B cell (primary cell): ENCODE measurements at regions not wholly inside any gene's neighbourhood (a gene's known extent, or its start where the extent isn't known, plus 50 kb on each side); places are given as distances from the start of the nearest gene placed in this dataset.

Source experiments
- ATAC-seq: fragments of 200-7000 bp; cut with Tn5 transposase; one replicate; pipeline ENCODE4 v1.10.0; 2021; ENCODE audit warnings: low read depth, mild to moderate bottlenecking, moderate number of reproducible peaks, moderate library complexity
- CTCF ChIA-PET: fragments of 350-600 bp; sonication (Branson Sonifier 250); formaldehyde crosslinking; loops from one replicate; lab custom pipeline; 2021; ENCODE audit warnings: antibody characterized with exemption, inconsistent platforms; lab: Charles Lee
- POLR2A ChIA-PET: fragments of 350-600 bp; sonication (Branson Sonifier 250); formaldehyde crosslinking; loops from one replicate; lab custom pipeline; 2021; ENCODE audit warnings: antibody characterized with exemption; lab: Charles Lee
- DNase-seq: peaks from one replicate; pipeline ENCODE4 v3.0.0; 2013
- H2AFZ ChIP-seq: 2 replicates; pipeline ENCODE4 v1.6.1; 2012; ENCODE audit warnings: mild to moderate bottlenecking, low read depth, low read length; ENCODE audit not compliant: insufficient read depth, poor library complexity, severe bottlenecking
- H3K27ac ChIP-seq, 2 donors: 1 replicate in 1 of 2; 2 replicates in 1 of 2; pipeline ENCODE4 v1.5.1; 2012 to 2013; ENCODE audit warnings: low read length in 2 of 2, mild to moderate bottlenecking in 2 of 2, moderate library complexity in 1 of 2
- H3K27me3 ChIP-seq, 4 experiments: fragments of 200-600 bp in 1 of 4; sonication (generic) in 1 of 4; replicated peaks in 1 of 4; 1 replicate in 2 of 4; 2 replicates in 2 of 4; pipeline versions ENCODE4 v1.6.1 to v1.7.0; 2013 to 2016; ENCODE audit warnings: low read length in 3 of 4, mild to moderate bottlenecking in 2 of 4, mixed read lengths in 1 of 4, moderate library complexity in 1 of 4; ENCODE audit not compliant: insufficient read depth in 4 of 4, control insufficient read depth in 3 of 4; ENCODE audit errors: control extremely low read depth in 1 of 4
- H3K36me3 ChIP-seq, 2 experiments: replicated peaks in 1 of 2; 1 replicate in 1 of 2; 2 replicates in 1 of 2; pipeline versions ENCODE4 v1.6.1 to v1.7.1; 2013; ENCODE audit warnings: low read length in 1 of 2; ENCODE audit not compliant: insufficient read depth in 2 of 2, control insufficient read depth in 1 of 2; ENCODE audit errors: control extremely low read depth in 1 of 2, extremely low read depth in 1 of 2
- H3K4me1 ChIP-seq, 2 donors: fragments of 200-600 bp in 1 of 2; sonication (generic) in 1 of 2; 1 replicate in 1 of 2; 2 replicates in 1 of 2; pipeline versions ENCODE4 v1.5.1 to v1.6.1; 2013 to 2017; ENCODE audit warnings: low read length in 2 of 2; ENCODE audit not compliant: control insufficient read depth in 2 of 2, insufficient read depth in 2 of 2
- H3K4me2 ChIP-seq: replicated peaks from 2 replicates; pipeline ENCODE3; 2012; ENCODE audit warnings: mild to moderate bottlenecking, low read depth, low read length; ENCODE audit not compliant: poor library complexity, severe bottlenecking
- H3K4me3 ChIP-seq, 5 experiments: fragments of 200-600 bp in 1 of 5; sonication (generic) in 1 of 5; 1 replicate in 3 of 5; 2 replicates in 2 of 5; pipeline versions ENCODE4 v1.5.1 to v1.7.0; 2011 to 2016; ENCODE audit warnings: low read length in 4 of 5, mild to moderate bottlenecking in 4 of 5, low read depth in 2 of 5, control low read depth in 1 of 5, moderate library complexity in 1 of 5; ENCODE audit not compliant: insufficient read depth in 1 of 5; ENCODE audit errors: control extremely low read depth in 1 of 5, extremely low read depth in 1 of 5
- H3K79me2 ChIP-seq: fragments of 200-600 bp; sonication (generic); one replicate; pipeline ENCODE4 v1.6.0; 2016; ENCODE audit warnings: low read length; ENCODE audit not compliant: control insufficient read depth, insufficient read depth
- H3K9ac ChIP-seq: fragments of 200-600 bp; sonication (generic); 2 replicates; pipeline ENCODE4 v1.6.1; 2017; ENCODE audit warnings: mild to moderate bottlenecking, low read length, moderate library complexity
- H3K9me3 ChIP-seq, 3 donors: one replicate each; pipeline versions ENCODE4 v1.6.1 to v1.7.1; 2013; ENCODE audit warnings: low read length in 2 of 3; ENCODE audit not compliant: control insufficient read depth in 2 of 3, insufficient read depth in 1 of 3; ENCODE audit errors: control extremely low read depth in 1 of 3
- H4K20me1 ChIP-seq: 2 replicates; pipeline ENCODE4 v1.6.0; 2012; ENCODE audit warnings: mild to moderate bottlenecking, low read length; ENCODE audit not compliant: insufficient read depth, control insufficient read depth, poor library complexity, severe bottlenecking
- H3K27ac Mint-ChIP-seq: one replicate; pipeline ENCODE4 v1.8.0; 2021; ENCODE audit warnings: mixed read lengths
- H3K27me3 Mint-ChIP-seq: one replicate; pipeline ENCODE4 v1.8.0; 2021; ENCODE audit warnings: mixed read lengths
- H3K4me1 Mint-ChIP-seq: one replicate; pipeline ENCODE4 v1.8.0; 2021; ENCODE audit warnings: mixed read lengths
- H3K4me3 Mint-ChIP-seq: one replicate; pipeline ENCODE4 v1.8.0; 2021; ENCODE audit warnings: mixed read lengths
- H3K9me3 Mint-ChIP-seq: one replicate; pipeline ENCODE4 v1.8.0; 2022; ENCODE audit warnings: mixed read lengths; ENCODE audit not compliant: insufficient read depth
- EZH2 ChIP-seq: IDR thresholded peaks from 2 replicates; pipeline ENCODE4 v1.6.1; 2012; ENCODE audit warnings: borderline replicate concordance, low read depth, mild to moderate bottlenecking, moderate library complexity, low read length; ENCODE audit not compliant: insufficient read depth, poor library complexity, severe bottlenecking
- WGBS: methylation state at CpG from one replicate; pipeline ENCODE4 v1.1.5; 2013; ENCODE audit warnings: missing lambda C conversion rate; ENCODE audit not compliant: insufficient coverage; 5-methylcytosine and 5-hydroxymethylcytosine counted together
- intact Hi-C: fragments of 100-400 bp; cut with micrococcal nuclease; formaldehyde crosslinking; loops from one replicate; pipeline ENCODE4 v1.10.0; 2022
- TF ChIP-seq, protein P1 (sequence below): fragments of 200-600 bp; IDR thresholded peaks from one replicate; pipeline ENCODE4 v1.8.0; 2022; ENCODE audit warnings: antibody characterized with exemption, mild to moderate bottlenecking

DNA sequence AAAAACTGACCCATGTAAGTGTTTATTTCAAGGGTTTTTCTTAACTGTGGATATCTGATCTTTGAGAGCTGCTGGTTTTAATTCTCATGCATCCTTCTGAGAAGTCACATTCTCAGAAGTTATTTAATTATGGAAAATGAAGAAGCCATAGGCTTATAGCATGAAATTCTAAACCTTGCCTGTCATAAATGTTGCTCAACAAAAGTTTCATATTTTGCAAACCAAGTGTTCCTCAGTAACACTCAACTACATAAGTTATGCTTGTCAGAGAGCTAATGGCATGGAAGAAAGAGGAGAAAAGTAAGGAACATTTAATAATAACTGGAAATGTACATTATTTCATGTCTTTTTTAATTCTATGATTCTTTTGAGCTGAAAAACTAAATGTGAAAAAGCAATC lies 78.6 kb upstream of the MPP7 start:
- Histone ChIP-seq H3K9ac (no peak overlapping the region), H3K27me3 (peaks cover 0 to 2% (median 0%) of the 10 kb centered on the region in 4 experiments), H3K79me2 (no peaks in the 10 kb centered on the region), H3K36me3 (no peaks in the 10 kb centered on the region), H3K4me3 (no peak overlapping the region), H4K20me1 (no peaks in the 10 kb centered on the region), H3K4me2 (no peak overlapping the region), H3K27ac (no peak overlapping the region), H3K9me3 (no peaks in the 10 kb centered on the region), H3K4me1 (peaks cover 0 to 5% of the 10 kb centered on the region in 2 donors), H2AFZ (peak overlapping the region; percentile 1)
- Mint-ChIP-seq H3K9me3 (no peaks in the 10 kb centered on the region), H3K27ac (no peak overlapping the region), H3K27me3 (peaks cover 17% of the 10 kb centered on the region), H3K4me3 (no peak overlapping the region), H3K4me1 (peaks cover 3% of the 10 kb centered on the region)
- ChIA-PET CTCF (interaction anchor here (0.6 to 7.7 kb wide), 32 partner anchors 10 to 934 kb away, joined by 3 to 168 read pairs (median 5); partner anchors contain the start of gene MPP7), POLR2A (interaction anchor here (1.3 kb wide), 1 partner anchor 79 kb away, joined by 7 read pairs; the partner anchor contains the start of gene MPP7)
- ATAC-seq (no peak), DNase-seq (no peak)
- intact Hi-C loops, result loop anchor here (1.0 to 5.0 kb wide), 4 partner anchors 13 to 1014 kb away; no protein-coding TSS in a partner anchor
- TF ChIP-seq EZH2, result no peak
- TF ChIP-seq, protein P1, sequence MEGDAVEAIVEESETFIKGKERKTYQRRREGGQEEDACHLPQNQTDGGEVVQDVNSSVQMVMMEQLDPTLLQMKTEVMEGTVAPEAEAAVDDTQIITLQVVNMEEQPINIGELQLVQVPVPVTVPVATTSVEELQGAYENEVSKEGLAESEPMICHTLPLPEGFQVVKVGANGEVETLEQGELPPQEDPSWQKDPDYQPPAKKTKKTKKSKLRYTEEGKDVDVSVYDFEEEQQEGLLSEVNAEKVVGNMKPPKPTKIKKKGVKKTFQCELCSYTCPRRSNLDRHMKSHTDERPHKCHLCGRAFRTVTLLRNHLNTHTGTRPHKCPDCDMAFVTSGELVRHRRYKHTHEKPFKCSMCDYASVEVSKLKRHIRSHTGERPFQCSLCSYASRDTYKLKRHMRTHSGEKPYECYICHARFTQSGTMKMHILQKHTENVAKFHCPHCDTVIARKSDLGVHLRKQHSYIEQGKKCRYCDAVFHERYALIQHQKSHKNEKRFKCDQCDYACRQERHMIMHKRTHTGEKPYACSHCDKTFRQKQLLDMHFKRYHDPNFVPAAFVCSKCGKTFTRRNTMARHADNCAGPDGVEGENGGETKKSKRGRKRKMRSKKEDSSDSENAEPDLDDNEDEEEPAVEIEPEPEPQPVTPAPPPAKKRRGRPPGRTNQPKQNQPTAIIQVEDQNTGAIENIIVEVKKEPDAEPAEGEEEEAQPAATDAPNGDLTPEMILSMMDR, result no peak

DNA sequence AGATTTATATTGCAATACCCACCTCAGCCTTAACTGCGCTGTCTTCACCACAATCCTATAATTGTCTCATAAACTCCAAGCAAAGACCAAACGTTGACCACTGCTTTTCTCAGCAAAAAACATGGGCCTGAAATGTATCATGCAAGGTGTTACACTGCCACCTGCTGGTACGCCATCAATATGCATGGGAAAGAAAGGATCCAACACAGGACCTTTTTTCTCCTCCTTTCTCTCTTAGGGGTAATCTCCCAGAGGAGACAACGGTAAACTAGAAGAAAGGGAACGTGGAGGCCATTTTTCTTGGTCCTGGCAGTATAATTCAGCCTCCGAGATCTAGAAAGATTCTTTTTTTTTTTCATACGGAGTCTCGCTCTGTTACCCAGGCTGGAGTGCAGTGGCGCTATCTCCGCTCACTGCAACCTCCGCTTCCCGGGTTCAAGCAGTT lies 79.1 kb upstream of the MPP7 start:
- no peak overlapping the region for H3K27ac Mint-ChIP-seq
- WGBS, result 50% methylated on average over 10 of the region's 12 CpGs
- H3K27me3 Mint-ChIP-seq, result peaks cover 18% of the 10 kb centered on the region
- POLR2A ChIA-PET, result interaction anchor here (1.3 kb wide), 1 partner anchor 79 kb away, joined by 7 read pairs; the partner anchor contains the start of gene MPP7
- no peak overlapping the region for H3K4me3 Mint-ChIP-seq
- no peaks in the 10 kb centered on the region for H3K9me3 Mint-ChIP-seq
- peak overlapping the region; percentile 1 for H2AFZ ChIP-seq
- no peak overlapping the region for H3K9ac ChIP-seq
- no peaks in the 10 kb centered on the region for H4K20me1 ChIP-seq
- no peaks in the 10 kb centered on the region for H3K79me2 ChIP-seq
- no peak overlapping the region for H3K27ac ChIP-seq
- H3K4me1 Mint-ChIP-seq, result peaks cover 3% of the 10 kb centered on the region
- no peak for TF ChIP-seq EZH2
- TF ChIP-seq, protein P1, result peak; percentile 98
- H3K27me3 ChIP-seq, result peaks cover 0 to 2% (median 0%) of the 10 kb centered on the region in 4 experiments
- no peak overlapping the region for H3K4me2 ChIP-seq
- peak; percentile 94 for ATAC-seq
- CTCF ChIA-PET, result interaction anchor here (0.6 to 7.7 kb wide), 34 partner anchors 9 to 982 kb away, joined by 3 to 168 read pairs (median 5); partner anchors contain the start of gene MPP7
- no peaks in the 10 kb centered on the region for H3K9me3 ChIP-seq
- intact Hi-C loops, result loop anchor here (1.0 to 5.0 kb wide), 10 partner anchors 14 to 1015 kb away; partner anchors contain the start of genes MPP7 and RAB18
- H3K36me3 ChIP-seq, result no peaks in the 10 kb centered on the region
- H3K4me3 ChIP-seq, result no peak overlapping the region
- peaks cover 0 to 5% of the 10 kb centered on the region in 2 donors for H3K4me1 ChIP-seq
- DNase-seq, result peak; percentile 88
